Endothelial cell of umbilical vein (primary cell): ENCODE measurements at regions not wholly inside any gene's neighbourhood (a gene's known extent, or its start where the extent isn't known, plus 50 kb on each side); places are given as distances from the start of the nearest gene placed in this dataset.

Source experiments
- EZH2 ChIP-seq: IDR thresholded peaks from 2 replicates; pipeline ENCODE4 v1.6.1; 2012; ENCODE audit warnings: borderline replicate concordance, low read depth, mild to moderate bottlenecking, moderate library complexity, low read length, inconsistent platforms; ENCODE audit not compliant: severe bottlenecking
- FOS ChIP-seq: IDR thresholded peaks from 2 replicates; pipeline ENCODE4 v1.6.1; 2011; ENCODE audit warnings: mild to moderate bottlenecking, low read length, moderate library complexity, borderline replicate concordance; ENCODE audit not compliant: insufficient read depth
- GATA2 ChIP-seq: IDR thresholded peaks from 2 replicates; pipeline ENCODE4 v1.7.0; 2011; ENCODE audit warnings: low read depth, mild to moderate bottlenecking, moderate library complexity, mixed read lengths, low read length; ENCODE audit not compliant: insufficient read length, insufficient read depth
- JUN ChIP-seq: IDR thresholded peaks from 2 replicates; pipeline ENCODE4 v1.6.1; 2011; ENCODE audit warnings: borderline replicate concordance, low read depth; ENCODE audit not compliant: insufficient read length, insufficient read depth
- MAX ChIP-seq: IDR thresholded peaks from 2 replicates; pipeline ENCODE4 v1.6.1; 2011; ENCODE audit not compliant: insufficient read depth, insufficient read length
- MYC ChIP-seq: IDR thresholded peaks from one replicate; pipeline ENCODE4 v1.6.1; 2011; ENCODE audit warnings: mild to moderate bottlenecking, low read depth, low read length
- POLR2A ChIP-seq: IDR thresholded peaks from 2 replicates; pipeline ENCODE4 v1.6.1; 2012; ENCODE audit warnings: low read depth, mild to moderate bottlenecking, control low read depth, low read length
- POLR2AphosphoS5 ChIP-seq: IDR thresholded peaks from 2 replicates; pipeline ENCODE4 v1.6.1; 2012; ENCODE audit warnings: low read depth, mild to moderate bottlenecking, control low read depth, low read length, moderate library complexity; ENCODE audit not compliant: insufficient read depth
- TF ChIP-seq, protein P1 (sequence below), 2 donors: IDR thresholded peaks; 1 replicate in 1 of 2; 2 replicates in 1 of 2; pipeline ENCODE4 v1.5.1; 2011; ENCODE audit warnings: low read length in 2 of 2, mild to moderate bottlenecking in 2 of 2, moderate library complexity in 2 of 2, control low read depth in 1 of 2, inconsistent platforms in 1 of 2, low read depth in 1 of 2; ENCODE audit not compliant: insufficient read depth in 1 of 2; ENCODE audit errors: extremely low read depth in 1 of 2

DNA sequence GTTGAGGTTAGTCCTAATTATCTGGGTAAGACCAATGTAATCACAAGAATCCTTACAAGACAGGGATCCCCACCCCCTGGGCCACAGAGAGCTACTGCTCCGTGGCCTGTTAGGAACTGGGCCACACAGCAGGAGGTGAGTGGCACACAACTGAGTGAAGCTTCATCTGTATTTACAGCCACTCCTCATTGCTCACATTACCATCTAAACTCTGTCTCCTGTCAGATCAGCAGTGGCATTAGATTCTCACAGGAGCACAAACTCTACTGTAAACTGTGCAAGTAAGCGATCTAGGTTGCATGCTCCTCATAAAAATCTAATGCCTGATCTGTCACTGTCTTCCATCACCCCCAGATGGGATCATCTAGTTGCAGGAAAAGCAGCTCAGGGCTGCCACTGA, 58.5 kb upstream of the CRBN start:
- TF ChIP-seq, protein P1, sequence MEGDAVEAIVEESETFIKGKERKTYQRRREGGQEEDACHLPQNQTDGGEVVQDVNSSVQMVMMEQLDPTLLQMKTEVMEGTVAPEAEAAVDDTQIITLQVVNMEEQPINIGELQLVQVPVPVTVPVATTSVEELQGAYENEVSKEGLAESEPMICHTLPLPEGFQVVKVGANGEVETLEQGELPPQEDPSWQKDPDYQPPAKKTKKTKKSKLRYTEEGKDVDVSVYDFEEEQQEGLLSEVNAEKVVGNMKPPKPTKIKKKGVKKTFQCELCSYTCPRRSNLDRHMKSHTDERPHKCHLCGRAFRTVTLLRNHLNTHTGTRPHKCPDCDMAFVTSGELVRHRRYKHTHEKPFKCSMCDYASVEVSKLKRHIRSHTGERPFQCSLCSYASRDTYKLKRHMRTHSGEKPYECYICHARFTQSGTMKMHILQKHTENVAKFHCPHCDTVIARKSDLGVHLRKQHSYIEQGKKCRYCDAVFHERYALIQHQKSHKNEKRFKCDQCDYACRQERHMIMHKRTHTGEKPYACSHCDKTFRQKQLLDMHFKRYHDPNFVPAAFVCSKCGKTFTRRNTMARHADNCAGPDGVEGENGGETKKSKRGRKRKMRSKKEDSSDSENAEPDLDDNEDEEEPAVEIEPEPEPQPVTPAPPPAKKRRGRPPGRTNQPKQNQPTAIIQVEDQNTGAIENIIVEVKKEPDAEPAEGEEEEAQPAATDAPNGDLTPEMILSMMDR (IDR thresholded peaks at IDR 0.05; ENCODE audit: extremely low read depth in 1 of 2, insufficient read depth in 1 of 2, low read depth in 1 of 2, low read length in 2 of 2): no peak
- TF ChIP-seq EZH2 (no peak), POLR2A (no peak), POLR2AphosphoS5 (no peak), MAX (no peak), FOS (no peak), GATA2 (no peak), JUN (no peak), MYC (no peak)
